ENCODE measurements at regions not wholly inside any gene's neighbourhood (a gene's known extent, or its start where the extent isn't known, plus 50 kb on each side); places are given as distances from the start of the nearest gene placed in this dataset.
A peak's percentile ranks its signal among the peaks of the same experiment; 100 is the strongest.

DNA sequence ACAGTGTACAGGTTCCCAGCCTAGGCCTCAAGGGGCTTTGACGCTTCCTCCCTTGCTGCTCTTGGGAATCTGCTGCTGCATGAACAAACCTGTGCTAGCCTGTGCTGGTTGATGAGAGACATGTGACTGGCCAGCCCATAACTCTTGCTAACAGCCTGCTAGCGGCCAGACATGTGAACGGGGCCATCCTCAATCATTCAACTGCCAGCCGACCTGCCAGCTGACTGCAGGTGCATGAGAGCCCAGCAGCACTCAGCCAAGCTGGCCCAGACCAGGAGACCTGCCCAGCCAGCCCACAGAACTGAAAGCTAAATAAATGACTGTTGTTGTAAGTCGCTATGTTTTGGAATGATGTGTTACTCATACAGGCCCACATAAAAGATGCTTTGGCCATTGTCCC, 82.4 kb upstream of the DLG1 start:
- TF ChIP-seq, protein P1, sequence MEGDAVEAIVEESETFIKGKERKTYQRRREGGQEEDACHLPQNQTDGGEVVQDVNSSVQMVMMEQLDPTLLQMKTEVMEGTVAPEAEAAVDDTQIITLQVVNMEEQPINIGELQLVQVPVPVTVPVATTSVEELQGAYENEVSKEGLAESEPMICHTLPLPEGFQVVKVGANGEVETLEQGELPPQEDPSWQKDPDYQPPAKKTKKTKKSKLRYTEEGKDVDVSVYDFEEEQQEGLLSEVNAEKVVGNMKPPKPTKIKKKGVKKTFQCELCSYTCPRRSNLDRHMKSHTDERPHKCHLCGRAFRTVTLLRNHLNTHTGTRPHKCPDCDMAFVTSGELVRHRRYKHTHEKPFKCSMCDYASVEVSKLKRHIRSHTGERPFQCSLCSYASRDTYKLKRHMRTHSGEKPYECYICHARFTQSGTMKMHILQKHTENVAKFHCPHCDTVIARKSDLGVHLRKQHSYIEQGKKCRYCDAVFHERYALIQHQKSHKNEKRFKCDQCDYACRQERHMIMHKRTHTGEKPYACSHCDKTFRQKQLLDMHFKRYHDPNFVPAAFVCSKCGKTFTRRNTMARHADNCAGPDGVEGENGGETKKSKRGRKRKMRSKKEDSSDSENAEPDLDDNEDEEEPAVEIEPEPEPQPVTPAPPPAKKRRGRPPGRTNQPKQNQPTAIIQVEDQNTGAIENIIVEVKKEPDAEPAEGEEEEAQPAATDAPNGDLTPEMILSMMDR (conservative IDR thresholded peaks at IDR 0.05): no peak
- no peak for DNase-seq (ENCODE audit: low read depth, low spot score)
- H3K4me3 Mint-ChIP-seq: no peak overlapping the region
- H3K27me3 Mint-ChIP-seq (ENCODE audit: low read depth): peaks cover 12% of the 10 kb centered on the region
- H3K9me3 Mint-ChIP-seq: no peaks in the 10 kb centered on the region
- no peaks in the 10 kb centered on the region for H3K36me3 Mint-ChIP-seq (ENCODE audit: low read depth)
- peaks cover 9% of the 10 kb centered on the region for H3K4me1 Mint-ChIP-seq
- H3K27ac Mint-ChIP-seq (ENCODE audit: unreplicated experiment): no peak overlapping the region

DNA sequence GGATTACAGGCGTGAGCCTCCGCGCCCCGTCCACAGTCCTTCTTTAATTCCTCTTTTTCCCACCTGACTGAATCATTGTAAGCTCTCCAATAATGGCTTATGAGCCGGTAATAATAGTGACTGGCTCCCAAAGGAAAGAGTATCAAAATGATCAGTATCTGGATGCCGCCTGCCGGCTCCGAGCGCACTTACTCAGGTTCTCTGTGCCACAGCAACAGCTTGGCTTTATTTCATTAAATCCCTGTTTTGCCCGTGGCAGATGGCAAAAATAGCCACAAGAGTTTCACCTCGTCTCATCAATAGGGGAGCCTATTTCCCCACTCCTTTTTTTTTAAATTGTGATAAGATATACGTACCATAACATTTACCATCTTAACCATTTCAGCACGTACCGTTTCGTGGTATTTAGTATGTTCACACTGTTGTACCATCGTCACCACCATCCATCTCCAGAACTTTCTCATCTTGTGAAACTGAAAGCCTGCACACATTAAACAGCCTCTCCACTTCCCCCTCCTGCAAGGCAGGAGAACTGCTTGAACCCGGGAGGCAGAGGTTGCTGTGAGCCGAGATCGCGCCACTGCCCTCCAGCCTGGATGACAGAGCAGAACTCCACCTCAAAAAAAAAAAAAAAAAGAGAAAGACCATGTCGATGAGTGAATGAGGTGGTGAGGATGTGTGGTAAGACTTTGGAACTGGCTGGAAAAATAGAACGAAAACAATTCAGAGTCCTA, 80.7 kb upstream of the DLG1 start:
- no peaks in the 10 kb centered on the region for H3K36me3 Mint-ChIP-seq (ENCODE audit: low read depth)
- no peaks in the 10 kb centered on the region for H3K9me3 Mint-ChIP-seq
- no peak overlapping the region for H3K27ac Mint-ChIP-seq (ENCODE audit: unreplicated experiment)
- TF ChIP-seq, protein P1 (conservative IDR thresholded peaks at IDR 0.05): no peak
- H3K27me3 Mint-ChIP-seq (ENCODE audit: low read depth): peaks cover 4% of the 10 kb centered on the region
- H3K4me1 Mint-ChIP-seq: peaks cover 9% of the 10 kb centered on the region
- H3K4me3 Mint-ChIP-seq: no peak overlapping the region
- DNase-seq (ENCODE audit: low read depth, low spot score): no peak

DNA sequence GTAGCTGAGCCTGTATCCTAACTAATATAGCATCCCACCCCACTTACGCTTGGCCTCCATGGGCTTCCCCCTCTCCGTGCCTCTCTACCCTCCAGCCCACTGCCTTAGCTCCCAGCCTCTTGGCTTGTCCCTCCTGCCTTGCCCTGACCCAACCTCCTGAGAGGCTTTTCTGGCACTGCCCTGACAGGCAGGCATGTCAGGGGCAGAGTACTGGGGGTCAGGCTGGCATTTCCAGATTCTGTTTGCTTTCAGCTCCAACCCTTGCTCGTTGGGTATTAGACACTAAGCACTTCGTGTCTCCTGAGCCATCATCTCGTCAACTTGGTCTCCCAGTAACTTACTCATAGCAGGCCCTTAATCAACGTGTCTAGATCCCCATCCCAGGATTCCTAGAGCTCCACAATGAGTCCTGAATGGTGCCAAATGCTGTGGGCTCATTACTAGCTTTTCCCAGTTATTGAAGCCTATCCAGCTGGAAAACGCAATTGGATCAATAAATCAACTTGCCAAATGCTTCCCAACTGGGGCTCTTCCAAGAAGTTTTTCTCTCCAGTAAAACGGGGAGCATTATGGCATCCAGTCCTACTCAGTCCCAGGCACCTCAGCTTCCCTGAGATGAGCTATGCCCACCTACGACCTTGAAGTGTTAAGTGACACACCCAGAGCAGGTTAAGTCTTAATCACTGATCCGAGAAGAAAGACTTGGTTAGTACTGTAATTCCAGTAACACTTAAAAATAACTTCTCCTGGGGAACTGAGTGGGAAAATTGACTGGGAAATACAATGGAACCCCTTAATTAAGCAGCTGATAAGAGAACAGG, 78.5 kb upstream of the DLG1 start:
- TF ChIP-seq, protein P1 (conservative IDR thresholded peaks at IDR 0.05): no peak
- Mint-ChIP-seq H3K4me1 (peaks cover 19% of the 10 kb centered on the region), H3K4me3 (no peak overlapping the region), H3K9me3 (no peaks in the 10 kb centered on the region), H3K27ac (ENCODE audit: unreplicated experiment) (no peak overlapping the region), H3K36me3 (ENCODE audit: low read depth) (no peaks in the 10 kb centered on the region), H3K27me3 (ENCODE audit: low read depth) (peaks cover 4% of the 10 kb centered on the region)
- no peak for DNase-seq (ENCODE audit: low read depth, low spot score)

DNA sequence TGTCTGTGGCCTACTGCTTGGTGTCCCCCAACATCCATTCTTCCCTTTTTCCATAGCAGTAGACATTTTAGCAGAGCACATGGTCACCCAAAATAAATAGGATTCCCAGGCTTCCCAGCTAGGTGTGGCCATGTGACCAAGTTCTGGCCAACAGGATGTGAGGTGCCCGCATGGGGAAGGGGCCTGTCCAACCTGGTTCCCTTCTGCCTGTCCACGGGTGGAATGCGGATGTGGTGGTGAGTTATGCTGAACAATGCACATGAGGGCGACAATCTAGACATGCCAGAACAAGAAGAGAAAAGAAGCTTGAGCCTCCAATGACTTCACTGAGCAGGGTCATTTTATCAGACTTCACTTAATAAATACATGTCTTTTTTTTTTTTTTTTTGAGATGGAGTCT, 77.6 kb upstream of the DLG1 start:
- Mint-ChIP-seq H3K27me3 (ENCODE audit: low read depth) (peaks cover 4% of the 10 kb centered on the region), H3K4me1 (peaks cover 26% of the 10 kb centered on the region), H3K9me3 (no peaks in the 10 kb centered on the region), H3K27ac (ENCODE audit: unreplicated experiment) (peak overlapping the region; percentile 62), H3K4me3 (no peak overlapping the region), H3K36me3 (ENCODE audit: low read depth) (no peaks in the 10 kb centered on the region)
- DNase-seq (ENCODE audit: low read depth, low spot score): no peak
- TF ChIP-seq, protein P1 (conservative IDR thresholded peaks at IDR 0.05): no peak

DNA sequence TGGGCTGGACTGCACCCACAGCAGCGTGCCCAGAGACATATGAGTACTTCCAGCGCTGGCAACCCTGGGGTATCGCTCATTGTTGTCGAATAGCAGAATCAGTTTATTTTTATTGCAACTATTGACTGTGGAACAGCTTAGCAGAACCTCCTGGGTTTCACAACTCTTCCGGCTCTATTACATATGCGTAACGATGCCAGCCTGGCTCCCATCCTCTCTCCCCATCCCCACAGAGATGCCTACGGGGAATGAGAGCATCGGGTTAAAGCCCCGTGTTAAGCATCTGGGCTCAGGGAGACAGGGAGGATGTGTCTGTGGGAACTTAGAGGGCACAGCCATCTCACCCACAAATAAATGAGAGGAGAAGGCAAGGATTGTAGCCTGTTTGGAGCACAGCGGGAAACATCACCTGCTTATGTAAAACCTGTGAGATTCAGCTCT, 76.6 kb upstream of the DLG1 start:
- peaks cover 4% of the 10 kb centered on the region for H3K27me3 Mint-ChIP-seq (ENCODE audit: low read depth)

More for the DNA sequence above, 76.6 kb upstream of the DLG1 start:
- TF ChIP-seq, protein P1 (conservative IDR thresholded peaks at IDR 0.05): no peak
- Mint-ChIP-seq H3K27ac (ENCODE audit: unreplicated experiment) (no peak overlapping the region), H3K36me3 (ENCODE audit: low read depth) (no peaks in the 10 kb centered on the region), H3K9me3 (no peaks in the 10 kb centered on the region), H3K4me3 (no peak overlapping the region), H3K4me1 (peaks cover 32% of the 10 kb centered on the region)
- no peak for DNase-seq (ENCODE audit: low read depth, low spot score)
